B cell (primary cell): ENCODE measurements at regions not wholly inside any gene's neighbourhood (a gene's known extent, or its start where the extent isn't known, plus 50 kb on each side); places are given as distances from the start of the nearest gene placed in this dataset.
A peak's percentile ranks its signal among the peaks of the same experiment; 100 is the strongest.

ENCODE experiments used
- ATAC-seq: fragments of 200-7000 bp; cut with Tn5 transposase; one replicate; pipeline ENCODE4 v1.10.0; 2021; ENCODE audit warnings: low read depth, mild to moderate bottlenecking, moderate number of reproducible peaks, moderate library complexity
- CTCF ChIA-PET: fragments of 350-600 bp; sonication (Branson Sonifier 250); formaldehyde crosslinking; loops from one replicate; lab custom pipeline; 2021; ENCODE audit warnings: antibody characterized with exemption, inconsistent platforms; lab: Charles Lee
- POLR2A ChIA-PET: fragments of 350-600 bp; sonication (Branson Sonifier 250); formaldehyde crosslinking; loops from one replicate; lab custom pipeline; 2021; ENCODE audit warnings: antibody characterized with exemption; lab: Charles Lee
- DNase-seq: peaks from one replicate; pipeline ENCODE4 v3.0.0; 2013
- H2AFZ ChIP-seq: 2 replicates; pipeline ENCODE4 v1.6.1; 2012; ENCODE audit warnings: mild to moderate bottlenecking, low read depth, low read length; ENCODE audit not compliant: insufficient read depth, poor library complexity, severe bottlenecking
- H3K27ac ChIP-seq, 2 donors: 1 replicate in 1 of 2; 2 replicates in 1 of 2; pipeline ENCODE4 v1.5.1; 2012 to 2013; ENCODE audit warnings: low read length in 2 of 2, mild to moderate bottlenecking in 2 of 2, moderate library complexity in 1 of 2
- H3K27me3 ChIP-seq, 4 experiments: fragments of 200-600 bp in 1 of 4; sonication (generic) in 1 of 4; replicated peaks in 1 of 4; 1 replicate in 2 of 4; 2 replicates in 2 of 4; pipeline versions ENCODE4 v1.6.1 to v1.7.0; 2013 to 2016; ENCODE audit warnings: low read length in 3 of 4, mild to moderate bottlenecking in 2 of 4, mixed read lengths in 1 of 4, moderate library complexity in 1 of 4; ENCODE audit not compliant: insufficient read depth in 4 of 4, control insufficient read depth in 3 of 4; ENCODE audit errors: control extremely low read depth in 1 of 4
- H3K36me3 ChIP-seq, 2 experiments: replicated peaks in 1 of 2; 1 replicate in 1 of 2; 2 replicates in 1 of 2; pipeline versions ENCODE4 v1.6.1 to v1.7.1; 2013; ENCODE audit warnings: low read length in 1 of 2; ENCODE audit not compliant: insufficient read depth in 2 of 2, control insufficient read depth in 1 of 2; ENCODE audit errors: control extremely low read depth in 1 of 2, extremely low read depth in 1 of 2
- H3K4me1 ChIP-seq, 2 donors: fragments of 200-600 bp in 1 of 2; sonication (generic) in 1 of 2; 1 replicate in 1 of 2; 2 replicates in 1 of 2; pipeline versions ENCODE4 v1.5.1 to v1.6.1; 2013 to 2017; ENCODE audit warnings: low read length in 2 of 2; ENCODE audit not compliant: control insufficient read depth in 2 of 2, insufficient read depth in 2 of 2
- H3K4me2 ChIP-seq: replicated peaks from 2 replicates; pipeline ENCODE3; 2012; ENCODE audit warnings: mild to moderate bottlenecking, low read depth, low read length; ENCODE audit not compliant: poor library complexity, severe bottlenecking
- H3K4me3 ChIP-seq, 5 experiments: fragments of 200-600 bp in 1 of 5; sonication (generic) in 1 of 5; 1 replicate in 3 of 5; 2 replicates in 2 of 5; pipeline versions ENCODE4 v1.5.1 to v1.7.0; 2011 to 2016; ENCODE audit warnings: low read length in 4 of 5, mild to moderate bottlenecking in 4 of 5, low read depth in 2 of 5, control low read depth in 1 of 5, moderate library complexity in 1 of 5; ENCODE audit not compliant: insufficient read depth in 1 of 5; ENCODE audit errors: control extremely low read depth in 1 of 5, extremely low read depth in 1 of 5
- H3K79me2 ChIP-seq: fragments of 200-600 bp; sonication (generic); one replicate; pipeline ENCODE4 v1.6.0; 2016; ENCODE audit warnings: low read length; ENCODE audit not compliant: control insufficient read depth, insufficient read depth
- H3K9ac ChIP-seq: fragments of 200-600 bp; sonication (generic); 2 replicates; pipeline ENCODE4 v1.6.1; 2017; ENCODE audit warnings: mild to moderate bottlenecking, low read length, moderate library complexity
- H3K9me3 ChIP-seq, 3 donors: one replicate each; pipeline versions ENCODE4 v1.6.1 to v1.7.1; 2013; ENCODE audit warnings: low read length in 2 of 3; ENCODE audit not compliant: control insufficient read depth in 2 of 3, insufficient read depth in 1 of 3; ENCODE audit errors: control extremely low read depth in 1 of 3
- H4K20me1 ChIP-seq: 2 replicates; pipeline ENCODE4 v1.6.0; 2012; ENCODE audit warnings: mild to moderate bottlenecking, low read length; ENCODE audit not compliant: insufficient read depth, control insufficient read depth, poor library complexity, severe bottlenecking
- H3K27ac Mint-ChIP-seq: one replicate; pipeline ENCODE4 v1.8.0; 2021; ENCODE audit warnings: mixed read lengths
- H3K27me3 Mint-ChIP-seq: one replicate; pipeline ENCODE4 v1.8.0; 2021; ENCODE audit warnings: mixed read lengths
- H3K4me1 Mint-ChIP-seq: one replicate; pipeline ENCODE4 v1.8.0; 2021; ENCODE audit warnings: mixed read lengths
- H3K4me3 Mint-ChIP-seq: one replicate; pipeline ENCODE4 v1.8.0; 2021; ENCODE audit warnings: mixed read lengths
- H3K9me3 Mint-ChIP-seq: one replicate; pipeline ENCODE4 v1.8.0; 2022; ENCODE audit warnings: mixed read lengths; ENCODE audit not compliant: insufficient read depth
- EZH2 ChIP-seq: IDR thresholded peaks from 2 replicates; pipeline ENCODE4 v1.6.1; 2012; ENCODE audit warnings: borderline replicate concordance, low read depth, mild to moderate bottlenecking, moderate library complexity, low read length; ENCODE audit not compliant: insufficient read depth, poor library complexity, severe bottlenecking
- WGBS: methylation state at CpG from one replicate; pipeline ENCODE4 v1.1.5; 2013; ENCODE audit warnings: missing lambda C conversion rate; ENCODE audit not compliant: insufficient coverage; 5-methylcytosine and 5-hydroxymethylcytosine counted together
- intact Hi-C: fragments of 100-400 bp; cut with micrococcal nuclease; formaldehyde crosslinking; loops from one replicate; pipeline ENCODE4 v1.10.0; 2022
- TF ChIP-seq, protein P1 (sequence below): fragments of 200-600 bp; IDR thresholded peaks from one replicate; pipeline ENCODE4 v1.8.0; 2022; ENCODE audit warnings: antibody characterized with exemption, mild to moderate bottlenecking

DNA sequence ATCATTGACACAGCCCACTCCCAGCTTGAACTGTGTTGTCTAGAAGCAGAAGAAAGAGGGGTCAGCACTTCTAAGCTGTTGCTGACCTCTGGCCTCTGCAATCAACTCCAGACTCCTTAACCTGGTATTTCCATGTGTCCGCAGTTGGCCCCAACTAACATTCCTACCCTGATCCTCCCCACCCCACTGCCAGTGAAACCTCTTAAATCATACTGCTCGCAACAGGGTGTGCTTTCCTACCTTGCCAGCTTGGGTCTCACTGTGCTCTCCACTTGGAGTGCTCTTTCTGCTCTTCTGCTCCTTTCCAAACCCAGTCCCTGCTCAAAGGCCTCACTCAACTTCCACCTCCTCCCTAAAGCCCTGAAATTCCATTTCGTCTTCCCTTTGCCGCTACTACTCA, 52.3 kb upstream of the RPS6KA3 start:
- Mint-ChIP-seq H3K9me3 (no peaks in the 10 kb centered on the region), H3K27me3 (no peaks in the 10 kb centered on the region), H3K27ac (peak overlapping the region; percentile 1), H3K4me1 (peaks cover 52% of the 10 kb centered on the region), H3K4me3 (no peak overlapping the region)
- Histone ChIP-seq H2AFZ (no peak overlapping the region), H3K27ac (no peak overlapping the region), H3K9me3 (no peaks in the 10 kb centered on the region), H4K20me1 (no peaks in the 10 kb centered on the region), H3K4me2 (no peak overlapping the region), H3K79me2 (no peaks in the 10 kb centered on the region), H3K4me1 (peaks cover 30 to 38% of the 10 kb centered on the region in 2 donors), H3K9ac (no peak overlapping the region), H3K27me3 (no peaks in the 10 kb centered on the region), H3K36me3 (no peaks in the 10 kb centered on the region), H3K4me3 (no peak overlapping the region)
- no peak for ATAC-seq
- POLR2A ChIA-PET, result no interaction called here
- intact Hi-C loops, result no loop called here
- WGBS, result 100% methylated on average over 2 of the region's 4 CpGs
- CTCF ChIA-PET, result no interaction called here
- DNase-seq, result no peak
- TF ChIP-seq, protein P1, sequence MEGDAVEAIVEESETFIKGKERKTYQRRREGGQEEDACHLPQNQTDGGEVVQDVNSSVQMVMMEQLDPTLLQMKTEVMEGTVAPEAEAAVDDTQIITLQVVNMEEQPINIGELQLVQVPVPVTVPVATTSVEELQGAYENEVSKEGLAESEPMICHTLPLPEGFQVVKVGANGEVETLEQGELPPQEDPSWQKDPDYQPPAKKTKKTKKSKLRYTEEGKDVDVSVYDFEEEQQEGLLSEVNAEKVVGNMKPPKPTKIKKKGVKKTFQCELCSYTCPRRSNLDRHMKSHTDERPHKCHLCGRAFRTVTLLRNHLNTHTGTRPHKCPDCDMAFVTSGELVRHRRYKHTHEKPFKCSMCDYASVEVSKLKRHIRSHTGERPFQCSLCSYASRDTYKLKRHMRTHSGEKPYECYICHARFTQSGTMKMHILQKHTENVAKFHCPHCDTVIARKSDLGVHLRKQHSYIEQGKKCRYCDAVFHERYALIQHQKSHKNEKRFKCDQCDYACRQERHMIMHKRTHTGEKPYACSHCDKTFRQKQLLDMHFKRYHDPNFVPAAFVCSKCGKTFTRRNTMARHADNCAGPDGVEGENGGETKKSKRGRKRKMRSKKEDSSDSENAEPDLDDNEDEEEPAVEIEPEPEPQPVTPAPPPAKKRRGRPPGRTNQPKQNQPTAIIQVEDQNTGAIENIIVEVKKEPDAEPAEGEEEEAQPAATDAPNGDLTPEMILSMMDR, result no peak
- TF ChIP-seq EZH2, result no peak

DNA sequence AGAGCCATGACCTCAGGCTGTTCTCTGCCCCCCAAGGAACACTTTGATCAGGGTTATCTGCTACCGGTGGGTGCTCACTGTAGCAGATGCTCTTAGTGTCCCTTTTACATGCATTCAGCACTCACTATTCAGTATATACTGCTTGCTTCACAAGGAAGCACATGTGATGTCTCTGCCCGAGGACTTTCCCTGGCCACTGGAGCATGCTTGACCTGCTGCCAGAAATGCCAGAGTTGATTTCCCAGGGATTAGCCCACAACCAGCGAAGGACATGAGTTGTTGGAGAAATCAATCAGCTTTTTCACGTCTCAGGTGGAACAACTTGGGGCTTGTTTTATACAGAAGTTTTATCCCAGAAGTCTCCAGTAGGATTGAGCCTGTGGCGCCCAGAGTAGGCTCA, 51.2 kb upstream of the RPS6KA3 start:
- H2AFZ ChIP-seq, result no peak overlapping the region
- intact Hi-C loops, result no loop called here
- ATAC-seq (no peak), DNase-seq (no peak)
- no peaks in the 10 kb centered on the region for H3K9me3 ChIP-seq
- H3K27me3 ChIP-seq, result no peaks in the 10 kb centered on the region
- Mint-ChIP-seq H3K27me3 (no peaks in the 10 kb centered on the region), H3K27ac (no peak overlapping the region), H3K4me3 (no peak overlapping the region), H3K4me1 (peaks cover 59% of the 10 kb centered on the region), H3K9me3 (no peaks in the 10 kb centered on the region)
- CTCF ChIA-PET, result no interaction called here
- no peak overlapping the region for H3K27ac ChIP-seq
- no peak overlapping the region for H3K4me3 ChIP-seq
- H3K79me2 ChIP-seq, result no peaks in the 10 kb centered on the region
- no peak overlapping the region for H3K4me2 ChIP-seq
- POLR2A ChIA-PET, result no interaction called here
- no peak overlapping the region for H3K9ac ChIP-seq
- no peak for TF ChIP-seq EZH2
- TF ChIP-seq, protein P1, result no peak
- no peaks in the 10 kb centered on the region for H4K20me1 ChIP-seq
- WGBS, result 100% methylated on average over 3 of the region's 5 CpGs
- H3K4me1 ChIP-seq, result peaks cover 34 to 49% of the 10 kb centered on the region in 2 donors
- no peaks in the 10 kb centered on the region for H3K36me3 ChIP-seq
